ENCODE measurements at regions not wholly inside any gene's neighbourhood (a gene's known extent, or its start where the extent isn't known, plus 50 kb on each side); places are given as distances from the start of the nearest gene placed in this dataset.
"Not testable (repeated sequence)": the region's sequence is repeated elsewhere in the genome, so short reads cannot be mapped to it uniquely, and the experiment has no call there.

- peaks cover 17% of the 10 kb centered on the region for H3K27me3 ChIP-seq (ENCODE audit: control insufficient read depth, insufficient read depth, low read length)
- H3K4me2 ChIP-seq (ENCODE audit: low read length); H3K9ac ChIP-seq (ENCODE audit: low read depth, low read length); H3K4me3 ChIP-seq (ENCODE audit: low read length); H3K9me3 ChIP-seq (replicated peaks; ENCODE audit: low read length); H3K36me3 ChIP-seq (ENCODE audit: insufficient read depth, low read length); H3K4me1 ChIP-seq (ENCODE audit: control insufficient read depth, insufficient read depth, low read length): not testable (repeated sequence)
Measured at GRCh38 chr16:88230967-88231615, 151.7 kb upstream of the ZNF469 start.

GRCh38 chr16:88231839-88232238 is 150.9 kb upstream of the ZNF469 start:
- H3K9ac ChIP-seq (ENCODE audit: low read depth, low read length); H3K4me3 ChIP-seq (ENCODE audit: low read length); H3K4me2 ChIP-seq (ENCODE audit: low read length); H3K9me3 ChIP-seq (replicated peaks; ENCODE audit: low read length); H3K36me3 ChIP-seq (ENCODE audit: insufficient read depth, low read length): not testable (repeated sequence)
- peaks cover 13% of the 10 kb centered on the region for H3K4me1 ChIP-seq (ENCODE audit: control insufficient read depth, insufficient read depth, low read length)
- H3K27me3 ChIP-seq (ENCODE audit: control insufficient read depth, insufficient read depth, low read length) = peaks cover 17% of the 10 kb centered on the region

DNA sequence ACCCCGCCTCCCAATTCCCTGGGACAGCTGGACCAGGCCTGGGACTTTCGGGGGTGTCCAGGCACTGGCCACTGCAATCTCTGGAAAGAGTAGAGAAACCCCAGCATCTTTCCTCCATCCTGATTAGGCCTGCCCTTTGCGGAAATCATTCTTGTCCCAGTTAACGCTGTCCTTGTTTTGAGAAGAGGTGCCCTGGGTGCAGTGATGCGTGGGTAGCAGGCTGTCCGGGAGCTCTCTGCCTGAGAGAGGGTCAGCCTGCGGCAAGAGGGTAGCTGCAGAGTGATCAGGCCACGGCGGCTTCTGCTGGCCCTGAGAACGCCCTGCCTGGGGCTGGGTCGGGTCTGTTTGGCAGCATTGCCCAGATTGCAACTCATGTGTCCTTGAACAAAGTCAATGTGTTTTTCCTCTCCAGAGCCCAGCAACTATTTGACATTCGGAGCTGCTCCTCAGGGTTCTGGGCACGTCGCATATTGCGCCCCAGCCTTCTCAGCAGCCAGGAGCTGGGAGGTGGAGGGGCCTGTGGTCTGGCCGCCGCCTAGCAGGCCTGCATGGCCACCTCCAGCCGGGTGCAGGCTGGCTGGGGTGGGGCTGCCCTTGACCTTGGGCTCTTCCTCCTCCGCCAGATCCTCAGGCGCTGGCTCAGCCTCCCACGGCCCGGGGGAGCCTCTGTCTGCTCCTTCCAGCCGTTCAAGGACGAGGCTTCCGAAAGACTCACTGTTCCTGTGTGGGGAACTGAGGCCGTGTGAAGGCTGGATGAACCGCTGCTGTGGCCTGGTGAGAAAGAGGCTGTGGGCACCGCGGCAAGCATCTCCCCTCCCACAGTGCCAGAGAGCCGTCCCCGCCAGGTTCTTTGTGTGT is 150.1 kb upstream of the ZNF469 start:
- H3K4me2 ChIP-seq (ENCODE audit: low read length); H3K36me3 ChIP-seq (ENCODE audit: insufficient read depth, low read length); H3K4me3 ChIP-seq (ENCODE audit: low read length); H3K9ac ChIP-seq (ENCODE audit: low read depth, low read length); H3K9me3 ChIP-seq (replicated peaks; ENCODE audit: low read length): not testable (repeated sequence)
- Histone ChIP-seq H3K27me3 (ENCODE audit: control insufficient read depth, insufficient read depth, low read length) (peaks cover 17% of the 10 kb centered on the region), H3K4me1 (ENCODE audit: control insufficient read depth, insufficient read depth, low read length) (peaks cover 15% of the 10 kb centered on the region)

GRCh38 chr16:88233621-88234420 is 148.9 kb upstream of the ZNF469 start:
- Histone ChIP-seq H3K4me1 (ENCODE audit: control insufficient read depth, insufficient read depth, low read length) (peaks cover 25% of the 10 kb centered on the region), H3K27me3 (ENCODE audit: control insufficient read depth, insufficient read depth, low read length) (peaks cover 17% of the 10 kb centered on the region)
- not testable (repeated sequence) for H3K9ac ChIP-seq (ENCODE audit: low read depth, low read length); H3K4me3 ChIP-seq (ENCODE audit: low read length); H3K4me2 ChIP-seq (ENCODE audit: low read length); H3K9me3 ChIP-seq (replicated peaks; ENCODE audit: low read length); H3K36me3 ChIP-seq (ENCODE audit: insufficient read depth, low read length)

- not testable (repeated sequence) for H3K4me2 ChIP-seq (ENCODE audit: low read length); H3K9ac ChIP-seq (ENCODE audit: low read depth, low read length)
Measured at GRCh38 chr16:88234421-88235271, 148.1 kb upstream of the ZNF469 start.

DNA sequence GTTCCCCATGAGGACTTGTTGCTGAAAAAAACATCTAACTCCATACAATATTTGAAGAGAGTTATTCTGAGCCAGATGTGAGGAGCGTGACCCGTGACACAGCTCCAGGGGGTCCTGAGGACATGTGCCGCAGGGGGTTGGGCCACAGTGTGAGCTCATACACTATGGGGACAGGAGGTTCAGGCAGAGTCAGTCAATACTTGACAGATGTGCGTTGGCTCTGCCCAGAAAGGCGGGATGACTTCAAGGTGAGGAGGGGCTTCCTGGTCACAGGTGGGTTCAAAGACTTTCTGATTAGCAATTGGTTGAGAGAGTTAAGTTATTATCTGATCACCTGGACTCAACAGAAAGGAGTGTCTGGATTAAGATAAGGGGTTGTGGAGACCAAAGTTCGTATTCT is 147.1 kb upstream of the ZNF469 start:
- not testable (repeated sequence) for H3K9me3 ChIP-seq (replicated peaks; ENCODE audit: low read length); H3K4me3 ChIP-seq (ENCODE audit: low read length); H3K4me2 ChIP-seq (ENCODE audit: low read length); H3K9ac ChIP-seq (ENCODE audit: low read depth, low read length); H3K36me3 ChIP-seq (ENCODE audit: insufficient read depth, low read length)
- Histone ChIP-seq H3K27me3 (ENCODE audit: control insufficient read depth, insufficient read depth, low read length) (peaks cover 11% of the 10 kb centered on the region), H3K4me1 (ENCODE audit: control insufficient read depth, insufficient read depth, low read length) (peaks cover 31% of the 10 kb centered on the region)

More at GRCh38 chr16:88234421-88235271, 148.1 kb upstream of the ZNF469 start:
- H3K4me1 ChIP-seq (ENCODE audit: control insufficient read depth, insufficient read depth, low read length) = peaks cover 25% of the 10 kb centered on the region
- H3K36me3 ChIP-seq (ENCODE audit: insufficient read depth, low read length); H3K4me3 ChIP-seq (ENCODE audit: low read length); H3K9me3 ChIP-seq (replicated peaks; ENCODE audit: low read length): not testable (repeated sequence)
- H3K27me3 ChIP-seq (ENCODE audit: control insufficient read depth, insufficient read depth, low read length) = peaks cover 17% of the 10 kb centered on the region

GRCh38 chr16:88236229-88236628 is 146.5 kb upstream of the ZNF469 start:
- not testable (repeated sequence) for H3K4me3 ChIP-seq (ENCODE audit: low read length); H3K4me2 ChIP-seq (ENCODE audit: low read length); H3K9me3 ChIP-seq (replicated peaks; ENCODE audit: low read length); H3K27me3 ChIP-seq (ENCODE audit: control insufficient read depth, insufficient read depth, low read length); H3K36me3 ChIP-seq (ENCODE audit: insufficient read depth, low read length)
- Histone ChIP-seq H3K4me1 (ENCODE audit: control insufficient read depth, insufficient read depth, low read length) (peaks cover 35% of the 10 kb centered on the region), H3K9ac (ENCODE audit: low read depth, low read length) (peak overlapping the region; percentile 35)

GRCh38 chr16:88237314-88237713 is 145.4 kb upstream of the ZNF469 start:
- peaks cover 46% of the 10 kb centered on the region for H3K4me1 ChIP-seq (ENCODE audit: control insufficient read depth, insufficient read depth, low read length)
- H3K9me3 ChIP-seq (replicated peaks; ENCODE audit: low read length); H3K4me3 ChIP-seq (ENCODE audit: low read length); H3K36me3 ChIP-seq (ENCODE audit: insufficient read depth, low read length); H3K27me3 ChIP-seq (ENCODE audit: control insufficient read depth, insufficient read depth, low read length); H3K4me2 ChIP-seq (ENCODE audit: low read length); H3K9ac ChIP-seq (ENCODE audit: low read depth, low read length): not testable (repeated sequence)

- H3K4me2 ChIP-seq (ENCODE audit: low read length) = peak overlapping the region; percentile 56
- H3K9me3 ChIP-seq (replicated peaks; ENCODE audit: low read length); H3K27me3 ChIP-seq (ENCODE audit: control insufficient read depth, insufficient read depth, low read length); H3K4me3 ChIP-seq (ENCODE audit: low read length); H3K36me3 ChIP-seq (ENCODE audit: insufficient read depth, low read length): not testable (repeated sequence)
- peaks cover 52% of the 10 kb centered on the region for H3K4me1 ChIP-seq (ENCODE audit: control insufficient read depth, insufficient read depth, low read length)
- H3K9ac ChIP-seq (ENCODE audit: low read depth, low read length) = peak overlapping the region; percentile 83
Measured at GRCh38 chr16:88237761-88238415, 144.9 kb upstream of the ZNF469 start.

DNA sequence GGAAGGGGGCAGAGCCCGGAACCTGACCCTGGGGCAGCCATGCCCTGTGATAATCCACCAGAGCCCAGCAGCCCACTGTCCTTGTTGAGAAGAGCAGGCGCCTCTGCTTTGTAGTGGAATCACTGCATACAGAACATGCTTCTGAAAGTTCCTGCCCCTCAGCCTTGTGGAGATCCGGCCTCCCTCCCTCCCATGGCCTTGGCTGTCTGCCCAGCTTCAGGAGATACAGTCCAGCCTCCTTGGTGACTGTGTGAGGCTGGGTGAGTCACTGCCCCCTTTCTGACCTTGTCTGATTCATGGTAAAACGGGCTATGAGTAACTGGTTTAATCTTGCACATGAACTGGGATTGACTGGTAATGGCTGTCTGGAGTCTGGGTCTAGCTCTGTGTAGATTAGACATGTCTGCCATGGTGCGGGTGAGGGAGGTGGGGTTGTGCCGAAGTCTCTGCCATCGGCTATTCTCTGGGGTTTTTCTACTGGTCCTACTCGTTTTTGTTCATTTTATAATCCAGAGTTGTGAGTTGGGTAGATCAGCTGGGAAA is 144.0 kb upstream of the ZNF469 start:
- peak overlapping the region; percentile 56 for H3K4me2 ChIP-seq (ENCODE audit: low read length)
- H3K9ac ChIP-seq (ENCODE audit: low read depth, low read length) = peak overlapping the region; percentile 83
- peaks cover 58% of the 10 kb centered on the region for H3K4me1 ChIP-seq (ENCODE audit: control insufficient read depth, insufficient read depth, low read length)
- not testable (repeated sequence) for H3K27me3 ChIP-seq (ENCODE audit: control insufficient read depth, insufficient read depth, low read length); H3K36me3 ChIP-seq (ENCODE audit: insufficient read depth, low read length); H3K9me3 ChIP-seq (replicated peaks; ENCODE audit: low read length); H3K4me3 ChIP-seq (ENCODE audit: low read length)

All from skeletal muscle satellite cell (primary cell).